Lower lobe of right lung (tissue), 2 donors: ENCODE measurements at regions not wholly inside any gene's neighbourhood (a gene's known extent, or its start where the extent isn't known, plus 50 kb on each side); places are given as distances from the start of the nearest gene placed in this dataset.

Experiments
- ATAC-seq, 2 donors: fragments of 200-7000 bp; cut with Tn5 transposase; one replicate each; pipeline ENCODE4 v1.9.1; 2020 to 2022; ENCODE audit warnings: mild to moderate bottlenecking in 2 of 2, moderate library complexity in 2 of 2
- DNase-seq: peaks from one replicate; pipeline ENCODE4 v3.0.0-alpha.2; 2020
- H3K27ac ChIP-seq: fragments of 200-600 bp; one replicate; pipeline ENCODE4 v1.8.0; 2022
- H3K27me3 ChIP-seq: fragments of 200-600 bp; one replicate; pipeline ENCODE4 v1.8.0; 2022; ENCODE audit warnings: low read depth
- H3K36me3 ChIP-seq: fragments of 200-600 bp; one replicate; pipeline ENCODE4 v1.8.0; 2022; ENCODE audit warnings: mild to moderate bottlenecking
- H3K4me1 ChIP-seq: fragments of 200-600 bp; one replicate; pipeline ENCODE4 v1.8.0; 2022
- H3K4me3 ChIP-seq: fragments of 200-600 bp; one replicate; pipeline ENCODE4 v1.8.0; 2022; ENCODE audit warnings: mild to moderate bottlenecking
- H3K9me3 ChIP-seq: fragments of 200-600 bp; one replicate; pipeline ENCODE4 v1.8.0; 2022
- CTCF ChIP-seq: fragments of 200-600 bp; IDR thresholded peaks from one replicate; pipeline ENCODE4 v1.8.0; 2022; ENCODE audit warnings: antibody characterized with exemption, mild to moderate bottlenecking
- intact Hi-C: fragments of 100-400 bp; cut with DNase I; formaldehyde crosslinking; loops from one replicate; pipeline ENCODE4 v1.11.0; 2022
- donor health status: DM: no; HTN: yes; CAD: no; lungs with severe emphysema.

- intact Hi-C loops, result no loop called here
- TF ChIP-seq CTCF, result no peak
- no peaks in the 10 kb centered on the region for H3K27me3 ChIP-seq
- no peaks in the 10 kb centered on the region for H3K36me3 ChIP-seq
- no peak overlapping the region for H3K27ac ChIP-seq
- no peaks in the 10 kb centered on the region for H3K9me3 ChIP-seq
- DNase-seq, result no peak
- H3K4me3 ChIP-seq, result no peak overlapping the region
- no peak for ATAC-seq
- peaks cover 12% of the 10 kb centered on the region for H3K4me1 ChIP-seq
Observed at GRCh38 chr13:80442609-80443008, 101.7 kb upstream of the SPRY2 start.

GRCh38 chr13:80441968-80442367 is 101.0 kb upstream of the SPRY2 start:
- no peak for TF ChIP-seq CTCF
- intact Hi-C loops, result no loop called here
- Histone ChIP-seq H3K4me1 (peaks cover 12% of the 10 kb centered on the region), H3K27ac (no peak overlapping the region), H3K27me3 (no peaks in the 10 kb centered on the region), H3K4me3 (no peak overlapping the region), H3K9me3 (no peaks in the 10 kb centered on the region), H3K36me3 (no peaks in the 10 kb centered on the region)
- no peak for ATAC-seq
- DNase-seq, result no peak

- no peaks in the 10 kb centered on the region for H3K36me3 ChIP-seq
- no peaks in the 10 kb centered on the region for H3K27me3 ChIP-seq
- no peak overlapping the region for H3K4me3 ChIP-seq
- ATAC-seq (no peak), DNase-seq (no peak)
- H3K27ac ChIP-seq, result no peak overlapping the region
- no peaks in the 10 kb centered on the region for H3K4me1 ChIP-seq
- TF ChIP-seq CTCF, result no peak
- intact Hi-C loops, result no loop called here
- no peaks in the 10 kb centered on the region for H3K9me3 ChIP-seq
Observed at GRCh38 chr13:80438521-80438920, 97.6 kb upstream of the SPRY2 start.

- no peak for DNase-seq
- no peak for ATAC-seq
- no peak for TF ChIP-seq CTCF
- no peak overlapping the region for H3K27ac ChIP-seq
- H3K4me3 ChIP-seq, result no peak overlapping the region
- H3K4me1 ChIP-seq, result no peaks in the 10 kb centered on the region
- no peaks in the 10 kb centered on the region for H3K9me3 ChIP-seq
- intact Hi-C loops, result no loop called here
- no peaks in the 10 kb centered on the region for H3K27me3 ChIP-seq
- no peaks in the 10 kb centered on the region for H3K36me3 ChIP-seq
Observed at GRCh38 chr13:80437231-80437630, 96.3 kb upstream of the SPRY2 start.

GRCh38 chr13:80436571-80437169 is 95.7 kb upstream of the SPRY2 start:
- H3K36me3 ChIP-seq, result no peaks in the 10 kb centered on the region
- no peak for TF ChIP-seq CTCF
- ATAC-seq, result peak in 1 of 2 donors; percentile 49
- no peaks in the 10 kb centered on the region for H3K9me3 ChIP-seq
- DNase-seq, result no peak
- H3K4me1 ChIP-seq, result no peaks in the 10 kb centered on the region
- no peak overlapping the region for H3K4me3 ChIP-seq
- H3K27ac ChIP-seq, result peak overlapping the region; percentile 27
- intact Hi-C loops, result no loop called here
- no peaks in the 10 kb centered on the region for H3K27me3 ChIP-seq

- no peak for TF ChIP-seq CTCF
- DNase-seq (no peak), ATAC-seq (no peak)
- H3K4me1 ChIP-seq, result no peaks in the 10 kb centered on the region
- no peak overlapping the region for H3K4me3 ChIP-seq
- H3K27ac ChIP-seq, result no peak overlapping the region
- H3K9me3 ChIP-seq, result no peaks in the 10 kb centered on the region
- intact Hi-C loops, result no loop called here
- H3K36me3 ChIP-seq, result no peaks in the 10 kb centered on the region
- no peaks in the 10 kb centered on the region for H3K27me3 ChIP-seq
Observed at GRCh38 chr13:80430561-80430960, 89.6 kb upstream of the SPRY2 start.
